K562 (cell line): ENCODE measurements at regions not wholly inside any gene's neighbourhood (a gene's known extent, or its start where the extent isn't known, plus 50 kb on each side); places are given as distances from the start of the nearest gene placed in this dataset.

Experiments
- ARID2 ChIP-seq: fragments of 450-650 bp; IDR thresholded peaks from 2 replicates; pipeline ENCODE4 v1.6.1; 2017; ENCODE audit warnings: antibody characterized with exemption, mild to moderate bottlenecking
- EHMT2 ChIP-seq: fragments of 450-650 bp; IDR thresholded peaks from 2 replicates; pipeline ENCODE4 v1.6.1; 2018; ENCODE audit warnings: antibody characterized with exemption
- GTF2E2 ChIP-seq: fragments of 200-800 bp; sonication (Bioruptor generic); IDR thresholded peaks from 2 replicates; pipeline ENCODE4 v1.6.1; 2016; ENCODE audit warnings: missing genetic modification characterization, missing compliant biosample characterization
- GTF2F1 ChIP-seq: IDR thresholded peaks from 2 replicates; pipeline ENCODE4 v1.6.1; 2011; ENCODE audit warnings: low read depth, low read length, improper control_type of control experiment
- HDAC2 ChIP-seq: fragments of 450-650 bp; IDR thresholded peaks from 2 replicates; pipeline ENCODE4 v1.6.1; 2016; ENCODE audit warnings: mild to moderate bottlenecking
- MAFK ChIP-seq: IDR thresholded peaks from 2 replicates; pipeline ENCODE4 v1.6.1; 2011; ENCODE audit warnings: low read length, improper control_type of control experiment
- SMC3 ChIP-seq: conservative IDR thresholded peaks from 2 replicates; pipeline ENCODE4 v1.6.1; 2011; ENCODE audit warnings: low read depth, low read length, improper control_type of control experiment; ENCODE audit not compliant: insufficient read depth
- TCF7 ChIP-seq: sonication (generic); IDR thresholded peaks from 2 replicates; pipeline ENCODE4 v1.6.1; 2016; ENCODE audit warnings: antibody characterized with exemption, borderline replicate concordance
- TEAD4 ChIP-seq, 2 experiments: sonication (generic) in 1 of 2; formaldehyde crosslinking in 1 of 2; IDR thresholded peaks; 2 replicates each; pipeline versions ENCODE4 v1.6.1 to v1.8.0; 2012 to 2022; ENCODE audit warnings: borderline replicate concordance in 1 of 2, inconsistent platforms in 1 of 2, low read length in 1 of 2, mild to moderate bottlenecking in 1 of 2, missing genetic modification reagents in 1 of 2
- TF ChIP-seq, protein P1 (sequence below): sonication (generic); formaldehyde crosslinking; IDR thresholded peaks from 2 replicates; pipeline ENCODE4 v1.9.0; 2022; ENCODE audit warnings: mild to moderate bottlenecking, missing genetic modification reagents

GRCh38 chr18:41618147-41618546, 336.9 kb upstream of the PIK3C3 start:
- TF ChIP-seq GTF2E2 (tag) = no peak
- no peak for TF ChIP-seq GTF2F1
- TF ChIP-seq TEAD4 (IDR thresholded peaks at IDR 0.05; ENCODE audit: low read length) = no peak
- no peak for TF ChIP-seq TEAD4 (CRISPR knock-in tag; IDR thresholded peaks at IDR 0.05; ENCODE audit: borderline replicate concordance)
- TF ChIP-seq, protein P1, sequence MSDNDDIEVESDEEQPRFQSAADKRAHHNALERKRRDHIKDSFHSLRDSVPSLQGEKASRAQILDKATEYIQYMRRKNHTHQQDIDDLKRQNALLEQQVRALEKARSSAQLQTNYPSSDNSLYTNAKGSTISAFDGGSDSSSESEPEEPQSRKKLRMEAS (CRISPR knock-in tag) = no peak
- TF ChIP-seq MAFK = no peak
- TF ChIP-seq EHMT2 = no peak
- TF ChIP-seq HDAC2 = no peak
- TF ChIP-seq SMC3 = no peak
- TF ChIP-seq ARID2 = no peak
- no peak for TF ChIP-seq TCF7
